ENCODE measurements at regions not wholly inside any gene's neighbourhood (a gene's known extent, or its start where the extent isn't known, plus 50 kb on each side); places are given as distances from the start of the nearest gene placed in this dataset.

DNA sequence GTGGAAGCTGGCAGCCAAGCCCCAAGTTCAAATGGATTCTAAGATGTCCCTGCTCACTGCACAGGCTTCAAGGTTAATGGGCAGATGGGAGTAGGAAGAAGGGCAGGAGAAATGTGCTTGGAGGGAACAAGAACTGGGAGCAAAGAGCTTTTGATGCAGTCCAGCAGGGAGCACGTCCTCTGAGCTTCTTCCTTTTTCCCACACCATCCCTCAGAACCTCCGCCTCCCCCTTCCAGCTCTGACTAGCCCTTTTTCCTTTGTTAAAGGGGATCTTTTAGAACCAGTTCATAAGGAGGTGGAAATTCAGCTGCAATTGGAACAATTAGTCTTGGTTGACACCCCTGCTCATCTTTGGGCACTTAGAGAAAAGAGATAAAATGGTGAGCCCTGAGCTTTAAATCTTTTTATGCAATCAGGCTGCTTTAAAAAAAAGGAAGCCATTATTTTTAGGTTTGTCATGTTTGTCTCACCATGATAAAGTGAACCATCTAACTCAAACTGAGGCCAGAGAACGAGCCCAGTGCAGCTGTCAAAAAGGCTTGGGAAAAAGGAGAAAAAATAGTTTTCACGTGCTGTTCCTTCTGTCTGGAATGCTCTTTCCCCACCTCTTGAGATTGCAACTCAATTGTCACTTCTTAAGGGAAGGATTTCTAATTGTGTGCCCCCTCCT lies 135.8 kb upstream of the IL1RAPL2 start:
- TF ChIP-seq CTCF (IDR thresholded peaks at IDR 0.05) = no peak
- TF ChIP-seq POLR2A (IDR thresholded peaks at IDR 0.05) = no peak

All from testis (tissue), 2 donors.